GM12873 (cell line): ENCODE measurements at regions not wholly inside any gene's neighbourhood (a gene's known extent, or its start where the extent isn't known, plus 50 kb on each side); places are given as distances from the start of the nearest gene placed in this dataset.

Experiments
- TF ChIP-seq, protein P1 (sequence below): IDR thresholded peaks from 2 replicates; pipeline ENCODE4 v1.5.1; 2012; ENCODE audit warnings: low read depth, mild to moderate bottlenecking, moderate library complexity, low read length, control low read depth; ENCODE audit not compliant: insufficient read depth; ENCODE audit errors: missing control alignments

DNA sequence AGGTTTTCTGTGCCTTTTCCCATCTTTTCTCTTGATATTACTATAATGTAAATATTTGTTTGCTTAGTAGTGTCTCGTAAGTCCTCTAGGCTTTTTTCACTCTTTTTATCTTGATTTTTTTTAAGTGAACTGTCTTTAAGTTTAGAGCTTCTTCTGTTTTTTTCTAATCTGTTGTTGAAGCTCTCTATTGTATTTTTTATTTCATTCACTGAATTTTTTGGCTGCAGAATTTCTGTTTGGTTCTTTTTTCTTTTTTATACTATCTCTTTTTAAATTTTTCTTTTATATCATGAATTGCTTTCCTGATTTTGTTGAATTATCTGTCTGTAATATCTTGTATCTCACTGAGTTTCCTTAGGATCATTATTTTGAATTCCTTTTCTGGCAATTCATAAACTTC, 331.8 kb upstream of the RBMS1 start:
- TF ChIP-seq, protein P1, sequence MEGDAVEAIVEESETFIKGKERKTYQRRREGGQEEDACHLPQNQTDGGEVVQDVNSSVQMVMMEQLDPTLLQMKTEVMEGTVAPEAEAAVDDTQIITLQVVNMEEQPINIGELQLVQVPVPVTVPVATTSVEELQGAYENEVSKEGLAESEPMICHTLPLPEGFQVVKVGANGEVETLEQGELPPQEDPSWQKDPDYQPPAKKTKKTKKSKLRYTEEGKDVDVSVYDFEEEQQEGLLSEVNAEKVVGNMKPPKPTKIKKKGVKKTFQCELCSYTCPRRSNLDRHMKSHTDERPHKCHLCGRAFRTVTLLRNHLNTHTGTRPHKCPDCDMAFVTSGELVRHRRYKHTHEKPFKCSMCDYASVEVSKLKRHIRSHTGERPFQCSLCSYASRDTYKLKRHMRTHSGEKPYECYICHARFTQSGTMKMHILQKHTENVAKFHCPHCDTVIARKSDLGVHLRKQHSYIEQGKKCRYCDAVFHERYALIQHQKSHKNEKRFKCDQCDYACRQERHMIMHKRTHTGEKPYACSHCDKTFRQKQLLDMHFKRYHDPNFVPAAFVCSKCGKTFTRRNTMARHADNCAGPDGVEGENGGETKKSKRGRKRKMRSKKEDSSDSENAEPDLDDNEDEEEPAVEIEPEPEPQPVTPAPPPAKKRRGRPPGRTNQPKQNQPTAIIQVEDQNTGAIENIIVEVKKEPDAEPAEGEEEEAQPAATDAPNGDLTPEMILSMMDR: no peak

DNA sequence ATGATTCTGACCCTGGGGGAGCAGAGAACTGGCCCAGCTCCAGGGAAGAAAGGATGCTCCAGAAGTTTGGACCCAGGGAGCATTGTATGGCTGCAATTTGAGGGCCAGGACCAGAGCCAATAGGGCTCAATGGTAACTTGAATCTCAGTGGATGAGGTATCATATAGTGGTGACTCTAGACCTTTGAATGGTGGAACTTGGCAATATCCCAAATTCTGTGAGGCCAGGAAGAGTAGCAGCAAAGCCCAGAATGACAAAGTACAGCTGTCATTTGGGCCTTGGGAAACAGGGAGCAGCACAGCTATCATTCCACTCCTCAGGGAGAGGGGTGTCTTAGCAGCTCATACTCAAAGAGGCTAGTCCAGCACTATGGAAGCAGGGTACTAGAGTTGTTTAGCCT, 332.9 kb upstream of the RBMS1 start:
- TF ChIP-seq, protein P1: no peak

DNA sequence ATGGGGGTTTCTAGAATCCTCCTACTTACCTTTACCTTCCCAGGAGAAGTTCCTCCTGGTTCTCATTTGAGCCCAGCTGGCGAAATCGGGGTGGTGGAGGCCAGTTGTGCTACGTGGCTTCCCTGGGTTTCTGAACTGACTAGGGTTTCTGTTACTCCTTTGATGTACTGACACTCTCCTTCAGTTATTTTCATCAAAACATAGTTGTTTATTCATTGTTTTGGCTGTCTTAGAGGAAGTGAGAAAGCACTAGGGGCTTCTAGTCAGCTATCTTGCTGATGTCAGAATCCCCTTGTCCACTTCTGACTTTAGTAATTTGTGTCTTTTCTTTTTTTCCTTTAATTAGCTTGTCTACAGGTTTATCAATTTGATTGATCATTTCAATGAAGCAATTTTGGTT, 332.2 kb upstream of the TANK start:
- TF ChIP-seq, protein P1: no peak

DNA sequence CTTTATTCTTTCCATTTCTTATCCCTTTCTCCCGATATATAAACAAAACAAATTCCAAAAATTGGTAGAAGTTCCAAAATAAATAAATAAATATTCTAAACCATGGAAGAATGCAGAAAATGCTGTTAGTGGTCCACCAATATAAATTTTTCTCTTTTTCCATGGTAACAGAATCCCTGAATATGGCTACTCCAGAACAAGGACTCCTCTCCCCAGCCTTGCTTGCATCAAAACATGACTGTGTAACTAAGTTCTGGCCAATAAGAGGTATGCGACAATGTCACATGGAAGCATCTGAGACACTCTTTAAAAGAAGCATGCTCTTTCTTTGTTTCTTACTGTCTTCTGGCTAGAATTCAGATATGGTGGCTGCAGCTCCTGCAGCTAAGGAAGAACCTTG, 325.1 kb upstream of the TANK start:
- TF ChIP-seq, protein P1: no peak

DNA sequence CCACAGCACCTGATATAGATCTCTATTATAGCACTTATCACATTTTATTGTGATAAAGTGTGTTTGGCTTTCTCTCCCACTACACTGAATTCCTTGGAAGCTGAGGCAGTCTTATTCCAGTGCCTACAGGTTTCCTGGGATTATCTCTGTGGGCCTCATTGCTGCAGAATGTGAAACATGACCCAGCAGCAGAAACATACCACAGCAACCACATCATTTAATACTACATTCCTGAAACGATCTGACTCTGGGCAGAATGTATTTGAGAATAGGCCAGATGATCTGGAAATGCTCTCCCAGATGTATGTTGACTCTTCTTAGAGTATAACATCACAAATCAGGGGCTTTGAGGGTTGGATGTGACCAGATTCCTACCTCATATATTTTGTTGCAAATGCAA, 323.5 kb upstream of the TANK start:
- TF ChIP-seq, protein P1: no peak

DNA sequence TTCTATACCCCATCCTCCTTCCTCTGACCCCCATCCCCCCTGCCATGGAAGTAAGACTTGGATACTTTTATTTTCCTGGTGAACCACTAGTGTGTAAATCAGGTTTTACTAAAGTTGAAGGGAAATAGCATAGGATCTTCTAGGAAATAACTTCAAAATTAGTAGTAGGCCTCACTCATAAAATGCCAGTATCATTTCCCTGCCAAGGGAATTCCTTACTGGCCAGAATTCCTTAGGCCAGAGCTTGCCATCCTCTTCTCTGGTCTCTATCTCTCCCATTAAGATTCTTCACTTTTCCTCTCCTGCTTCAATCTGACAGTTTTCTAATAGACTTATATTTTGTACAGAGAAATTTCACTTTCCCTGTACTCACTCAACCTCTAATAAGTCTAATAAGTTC, 322.8 kb upstream of the TANK start:
- TF ChIP-seq, protein P1: no peak

DNA sequence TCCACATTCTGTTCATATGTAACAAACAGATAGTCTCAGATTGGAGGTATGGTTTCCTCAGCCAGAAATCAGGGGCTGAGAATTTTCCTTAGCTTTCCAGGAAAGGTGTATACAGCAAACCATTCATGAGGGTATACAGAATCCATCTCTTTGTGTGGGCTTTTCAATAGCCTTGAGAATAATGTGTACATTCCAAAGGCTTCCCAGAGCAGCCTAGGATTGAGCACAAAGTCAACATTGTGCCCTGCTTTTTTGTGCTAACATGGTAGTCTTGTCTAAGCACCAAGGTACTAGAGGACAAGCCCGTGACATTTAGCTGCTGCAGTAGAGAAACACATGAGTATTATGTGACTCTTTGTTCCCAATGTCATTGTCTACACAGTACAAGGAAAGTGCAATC, 322.1 kb upstream of the TANK start:
- TF ChIP-seq, protein P1: no peak

DNA sequence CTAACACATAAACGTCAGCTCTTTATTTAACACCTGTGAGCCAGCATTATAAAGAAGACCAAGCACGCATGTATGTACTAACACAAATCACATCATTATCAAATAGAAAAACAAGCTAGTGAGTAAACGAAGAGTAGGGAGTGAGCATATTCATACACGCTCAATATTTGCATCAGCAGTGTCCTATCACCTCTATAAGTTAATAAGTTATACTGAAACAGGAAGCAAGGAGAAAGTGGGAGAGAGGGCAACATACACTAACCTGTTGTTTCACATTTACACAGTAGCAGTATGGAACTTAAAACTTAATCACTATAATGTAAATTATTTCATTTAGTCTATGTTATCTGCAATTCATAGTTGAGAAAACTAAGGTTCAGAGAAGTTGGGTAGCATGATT, 321.5 kb upstream of the TANK start:
- TF ChIP-seq, protein P1: no peak
